ENCODE measurements at regions not wholly inside any gene's neighbourhood (a gene's known extent, or its start where the extent isn't known, plus 50 kb on each side); places are given as distances from the start of the nearest gene placed in this dataset.

GRCh38 chr2:3110555-3110954 lies 267.1 kb downstream of the EIPR1 start:
- no peaks in the 10 kb centered on the region for H3K4me1 ChIP-seq
- H3K27me3 ChIP-seq: no peaks in the 10 kb centered on the region
- H3K36me3 ChIP-seq: no peaks in the 10 kb centered on the region
- H3K4me3 ChIP-seq: no peak overlapping the region
- no peak for TF ChIP-seq CTCF (IDR thresholded peaks at IDR 0.05)
- no peak for TF ChIP-seq EP300 (IDR thresholded peaks at IDR 0.05)
- TF ChIP-seq POLR2AphosphoS5 (IDR thresholded peaks at IDR 0.05): no peak
- no peak for TF ChIP-seq POLR2A (IDR thresholded peaks at IDR 0.05)
- no peak overlapping the region for H3K27ac ChIP-seq
- H3K9me3 ChIP-seq: no peaks in the 10 kb centered on the region
- no peak for DNase-seq
- 95 to 96% methylated on average over 3 of the region's 3 CpGs for WGBS, 2 donors
- intact Hi-C loops (cut with DNase I): no loop called here

GRCh38 chr2:3108710-3109702 lies 268.6 kb downstream of the EIPR1 start:
- DNase-seq: peak; percentile 57

GRCh38 chr2:3108105-3108504 lies 269.5 kb downstream of the EIPR1 start:
- Histone ChIP-seq H3K27ac (no peak overlapping the region), H3K27me3 (no peaks in the 10 kb centered on the region), H3K4me3 (no peak overlapping the region), H3K36me3 (no peaks in the 10 kb centered on the region), H3K4me1 (no peaks in the 10 kb centered on the region), H3K9me3 (no peaks in the 10 kb centered on the region)
- intact Hi-C loops (cut with DNase I): no loop called here
- DNase-seq: peak; percentile 43
- TF ChIP-seq EP300 (IDR thresholded peaks at IDR 0.05) (no peak), POLR2A (IDR thresholded peaks at IDR 0.05) (no peak), POLR2AphosphoS5 (IDR thresholded peaks at IDR 0.05) (no peak), CTCF (IDR thresholded peaks at IDR 0.05) (no peak)
- 90 to 91% methylated on average over 14 of the region's 14 CpGs for WGBS, 2 donors

More at GRCh38 chr2:3108710-3109702, 268.6 kb downstream of the EIPR1 start:
- H3K36me3 ChIP-seq: no peaks in the 10 kb centered on the region
- WGBS, 2 donors: 91 to 94% methylated on average over 29 of the region's 29 CpGs
- no peaks in the 10 kb centered on the region for H3K27me3 ChIP-seq
- intact Hi-C loops (cut with DNase I): no loop called here
- TF ChIP-seq CTCF (IDR thresholded peaks at IDR 0.05) (no peak), POLR2AphosphoS5 (IDR thresholded peaks at IDR 0.05) (no peak), EP300 (IDR thresholded peaks at IDR 0.05) (no peak), POLR2A (IDR thresholded peaks at IDR 0.05) (no peak)
- H3K9me3 ChIP-seq: no peaks in the 10 kb centered on the region
- no peak overlapping the region for H3K27ac ChIP-seq
- H3K4me3 ChIP-seq: no peak overlapping the region
- no peaks in the 10 kb centered on the region for H3K4me1 ChIP-seq

- H3K4me1 ChIP-seq: no peaks in the 10 kb centered on the region
- 90 to 92% methylated on average over 14 of the region's 14 CpGs for WGBS, 2 donors
- no peaks in the 10 kb centered on the region for H3K36me3 ChIP-seq
- H3K27ac ChIP-seq: no peak overlapping the region
- H3K4me3 ChIP-seq: no peak overlapping the region
- no peaks in the 10 kb centered on the region for H3K9me3 ChIP-seq
- intact Hi-C loops (cut with DNase I): no loop called here
- H3K27me3 ChIP-seq: no peaks in the 10 kb centered on the region
- no peak for TF ChIP-seq EP300 (IDR thresholded peaks at IDR 0.05)
- no peak for TF ChIP-seq CTCF (IDR thresholded peaks at IDR 0.05)
- no peak for TF ChIP-seq POLR2AphosphoS5 (IDR thresholded peaks at IDR 0.05)
- no peak for TF ChIP-seq POLR2A (IDR thresholded peaks at IDR 0.05)
- peak; percentile 50 for DNase-seq
These were observed 270.1 kb downstream of the EIPR1 start for GRCh38 chr2:3107567-3107966.

All from sigmoid colon (tissue), 6 donors.